ENCODE measurements at regions not wholly inside any gene's neighbourhood (a gene's known extent, or its start where the extent isn't known, plus 50 kb on each side); places are given as distances from the start of the nearest gene placed in this dataset.

DNA sequence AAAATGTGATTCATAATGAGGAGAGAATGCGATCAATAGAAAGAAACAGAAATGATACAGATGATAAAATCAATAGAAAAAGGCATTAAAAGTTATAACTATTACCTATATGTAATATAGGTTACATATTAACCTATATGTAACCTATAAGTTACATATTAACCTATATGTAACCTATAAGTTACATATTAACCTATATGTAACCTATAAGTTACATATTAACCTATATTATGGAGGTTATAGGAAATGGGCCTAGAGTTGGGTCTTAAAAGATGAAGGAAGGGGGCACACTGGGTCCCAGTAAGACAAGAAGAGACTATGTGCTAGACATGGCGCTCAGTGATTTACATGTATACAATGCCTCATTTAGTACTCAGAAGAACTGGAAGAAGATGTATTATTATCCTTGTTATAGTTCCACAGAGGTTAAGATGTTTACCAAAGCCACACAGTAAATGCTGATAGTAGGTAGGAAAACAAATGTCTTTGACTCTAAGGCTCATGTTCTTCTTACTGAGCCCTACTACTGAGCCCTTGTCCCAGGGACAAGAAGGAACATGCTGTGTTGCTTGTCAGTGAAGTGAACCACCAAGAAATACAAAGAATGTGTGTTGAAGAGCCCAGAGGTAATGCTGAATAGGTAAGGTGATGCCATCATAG lies 444.6 kb upstream of the PLXNA2 start:
- TF ChIP-seq, protein P1, sequence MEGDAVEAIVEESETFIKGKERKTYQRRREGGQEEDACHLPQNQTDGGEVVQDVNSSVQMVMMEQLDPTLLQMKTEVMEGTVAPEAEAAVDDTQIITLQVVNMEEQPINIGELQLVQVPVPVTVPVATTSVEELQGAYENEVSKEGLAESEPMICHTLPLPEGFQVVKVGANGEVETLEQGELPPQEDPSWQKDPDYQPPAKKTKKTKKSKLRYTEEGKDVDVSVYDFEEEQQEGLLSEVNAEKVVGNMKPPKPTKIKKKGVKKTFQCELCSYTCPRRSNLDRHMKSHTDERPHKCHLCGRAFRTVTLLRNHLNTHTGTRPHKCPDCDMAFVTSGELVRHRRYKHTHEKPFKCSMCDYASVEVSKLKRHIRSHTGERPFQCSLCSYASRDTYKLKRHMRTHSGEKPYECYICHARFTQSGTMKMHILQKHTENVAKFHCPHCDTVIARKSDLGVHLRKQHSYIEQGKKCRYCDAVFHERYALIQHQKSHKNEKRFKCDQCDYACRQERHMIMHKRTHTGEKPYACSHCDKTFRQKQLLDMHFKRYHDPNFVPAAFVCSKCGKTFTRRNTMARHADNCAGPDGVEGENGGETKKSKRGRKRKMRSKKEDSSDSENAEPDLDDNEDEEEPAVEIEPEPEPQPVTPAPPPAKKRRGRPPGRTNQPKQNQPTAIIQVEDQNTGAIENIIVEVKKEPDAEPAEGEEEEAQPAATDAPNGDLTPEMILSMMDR (IDR thresholded peaks at IDR 0.05), result no peak
- H3K4me3 Mint-ChIP-seq, result no peak overlapping the region
- no peaks in the 10 kb centered on the region for H3K36me3 Mint-ChIP-seq (ENCODE audit: low read depth)
- ATAC-seq (ENCODE audit: poor library complexity) (no peak), DNase-seq (no peak)
- no peak overlapping the region for H3K27ac ChIP-seq (ENCODE audit: low read depth in 1 of 2, low read length in 2 of 2)
- H3K27me3 Mint-ChIP-seq, result peaks cover 21% of the 10 kb centered on the region
- peaks cover 0 to 4% of the 10 kb centered on the region in 2 experiments for H3K27me3 ChIP-seq (ENCODE audit: control insufficient read depth in 1 of 2, insufficient read depth in 2 of 2, low read length in 2 of 2)
- H3K27ac Mint-ChIP-seq, result no peak overlapping the region
- no peaks in the 10 kb centered on the region for H3K9me3 ChIP-seq (ENCODE audit: control insufficient read depth in 1 of 2, insufficient read depth in 1 of 2, low read length in 2 of 2)
- CTCF ChIA-PET, result no interaction called here
- no peak overlapping the region for H3K4me3 ChIP-seq (ENCODE audit: low read length)
- H3K4me1 Mint-ChIP-seq (ENCODE audit: low read depth), result no peaks in the 10 kb centered on the region
- H3K4me1 ChIP-seq (ENCODE audit: insufficient read depth, low read length), result no peaks in the 10 kb centered on the region
- intact Hi-C loops (cut with DNase I, micrococcal nuclease), result no loop called here
- POLR2A ChIA-PET, result no interaction called here
- no peaks in the 10 kb centered on the region for H3K36me3 ChIP-seq (ENCODE audit: insufficient read depth, low read length)
- H3K9me3 Mint-ChIP-seq, result no peaks in the 10 kb centered on the region

DNA sequence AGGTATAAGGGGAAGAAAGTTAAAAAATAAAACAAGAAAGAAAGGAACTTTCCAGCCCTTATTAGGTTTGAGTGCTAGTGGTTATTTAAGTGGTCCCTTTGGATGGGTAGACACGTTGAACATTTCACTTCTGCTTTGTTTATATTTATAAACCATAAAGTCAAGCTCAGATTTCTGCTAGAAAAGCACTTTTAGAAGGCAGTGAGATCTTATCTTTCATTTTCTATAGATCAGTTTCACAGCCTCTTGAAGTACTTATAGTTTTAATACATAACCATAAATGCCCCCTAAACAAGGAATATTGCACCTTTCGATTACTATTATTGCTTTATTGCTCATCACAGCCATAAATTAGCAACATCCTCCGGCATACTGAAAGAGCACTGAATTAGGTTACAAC lies 446.8 kb upstream of the PLXNA2 start:
- POLR2A ChIA-PET, result no interaction called here

DNA sequence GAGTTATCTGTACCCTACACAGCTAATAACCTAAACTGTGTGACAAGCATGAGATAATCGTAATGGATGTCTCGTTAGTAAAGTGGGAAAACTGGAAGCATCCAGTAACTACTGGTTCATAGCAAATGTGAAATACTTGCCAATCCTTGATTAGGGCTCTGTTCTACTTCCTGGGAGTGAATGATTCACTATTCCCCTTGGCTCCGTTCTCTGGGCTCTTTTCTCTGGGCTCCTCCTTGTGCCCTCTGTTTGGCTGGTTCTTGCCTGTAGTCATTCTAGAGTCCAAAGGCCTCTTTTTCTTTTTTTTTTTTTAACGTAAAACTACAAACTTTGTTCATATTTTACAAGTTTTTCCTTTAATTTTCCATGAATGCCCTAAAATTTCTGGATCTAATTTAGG lies 465.8 kb upstream of the PLXNA2 start:
- DNase-seq, result no peak

More for the DNA sequence above, 446.8 kb upstream of the PLXNA2 start:
- Histone ChIP-seq H3K27me3 (ENCODE audit: control insufficient read depth in 1 of 2, insufficient read depth in 2 of 2, low read length in 2 of 2) (peaks cover 0 to 4% of the 10 kb centered on the region in 2 experiments), H3K9me3 (ENCODE audit: control insufficient read depth in 1 of 2, insufficient read depth in 1 of 2, low read length in 2 of 2) (no peaks in the 10 kb centered on the region), H3K27ac (ENCODE audit: low read depth in 1 of 2, low read length in 2 of 2) (no peak overlapping the region), H3K4me1 (ENCODE audit: insufficient read depth, low read length) (no peaks in the 10 kb centered on the region), H3K36me3 (ENCODE audit: insufficient read depth, low read length) (no peaks in the 10 kb centered on the region), H3K4me3 (ENCODE audit: low read length) (no peak overlapping the region)
- Mint-ChIP-seq H3K27me3 (peaks cover 16% of the 10 kb centered on the region), H3K36me3 (ENCODE audit: low read depth) (no peaks in the 10 kb centered on the region), H3K27ac (no peak overlapping the region), H3K4me1 (ENCODE audit: low read depth) (no peaks in the 10 kb centered on the region), H3K4me3 (no peak overlapping the region), H3K9me3 (no peaks in the 10 kb centered on the region)
- TF ChIP-seq, protein P1 (IDR thresholded peaks at IDR 0.05), result no peak
- DNase-seq, result no peak
- ATAC-seq (ENCODE audit: poor library complexity), result no peak
- intact Hi-C loops (cut with DNase I, micrococcal nuclease), result no loop called here
- CTCF ChIA-PET, result no interaction called here

More for the DNA sequence above, 465.8 kb upstream of the PLXNA2 start:
- Histone ChIP-seq H3K36me3 (ENCODE audit: insufficient read depth, low read length) (no peaks in the 10 kb centered on the region), H3K27ac (ENCODE audit: low read depth in 1 of 2, low read length in 2 of 2) (no peak overlapping the region), H3K4me1 (ENCODE audit: insufficient read depth, low read length) (no peaks in the 10 kb centered on the region), H3K27me3 (ENCODE audit: control insufficient read depth in 1 of 2, insufficient read depth in 2 of 2, low read length in 2 of 2) (no peaks in the 10 kb centered on the region), H3K9me3 (ENCODE audit: control insufficient read depth in 1 of 2, insufficient read depth in 1 of 2, low read length in 2 of 2) (peaks cover 0 to 4% of the 10 kb centered on the region in 2 experiments), H3K4me3 (ENCODE audit: low read length) (no peak overlapping the region)
- Mint-ChIP-seq H3K27me3 (no peaks in the 10 kb centered on the region), H3K9me3 (no peaks in the 10 kb centered on the region), H3K4me3 (no peak overlapping the region), H3K36me3 (ENCODE audit: low read depth) (no peaks in the 10 kb centered on the region), H3K27ac (no peak overlapping the region), H3K4me1 (ENCODE audit: low read depth) (no peaks in the 10 kb centered on the region)
- intact Hi-C loops (cut with DNase I, micrococcal nuclease), result no loop called here
- ChIA-PET CTCF (no interaction called here), POLR2A (no interaction called here)
- TF ChIP-seq, protein P1 (IDR thresholded peaks at IDR 0.05), result no peak
- ATAC-seq (ENCODE audit: poor library complexity), result no peak
